ENCODE measurements at regions not wholly inside any gene's neighbourhood (a gene's known extent, or its start where the extent isn't known, plus 50 kb on each side); places are given as distances from the start of the nearest gene placed in this dataset.

DNA sequence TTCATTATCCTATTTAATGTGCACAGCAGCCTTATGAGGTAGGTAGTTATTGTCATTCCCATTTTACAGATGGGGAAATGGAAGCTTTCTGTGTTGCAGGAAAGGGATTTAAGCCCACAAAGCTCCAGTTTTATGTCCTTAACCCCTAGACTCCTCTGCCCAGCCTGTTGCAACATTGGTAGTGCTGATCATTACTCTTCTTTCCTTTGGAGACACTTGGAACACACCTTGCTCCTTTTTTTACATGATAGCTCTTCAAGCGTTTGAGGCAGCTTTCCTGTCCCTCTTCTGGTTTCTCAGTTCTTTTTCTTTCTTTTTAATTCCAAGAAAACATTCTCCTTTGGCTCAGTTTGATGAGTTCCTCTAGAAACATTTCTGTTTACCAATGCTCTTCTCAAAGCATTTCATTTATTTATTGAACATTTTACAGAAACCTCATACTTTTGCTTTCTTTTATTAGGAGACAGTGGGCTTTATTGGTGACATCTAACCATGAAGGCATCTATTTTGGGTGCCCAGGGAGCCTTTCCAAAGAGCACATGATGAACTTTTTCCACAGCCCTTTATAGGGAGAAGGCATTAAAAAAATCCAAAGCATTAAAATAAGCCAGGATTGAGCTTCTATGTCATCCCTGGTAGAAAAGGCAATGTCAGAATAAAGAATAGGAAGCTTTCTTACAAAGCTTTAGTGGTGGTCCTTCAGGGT, 218.0 kb downstream of the TMEM38B start:
- in situ Hi-C loops (cut with HindIII; ENCODE audit: low sequenced_read_pairs) = no loop called here

DNA sequence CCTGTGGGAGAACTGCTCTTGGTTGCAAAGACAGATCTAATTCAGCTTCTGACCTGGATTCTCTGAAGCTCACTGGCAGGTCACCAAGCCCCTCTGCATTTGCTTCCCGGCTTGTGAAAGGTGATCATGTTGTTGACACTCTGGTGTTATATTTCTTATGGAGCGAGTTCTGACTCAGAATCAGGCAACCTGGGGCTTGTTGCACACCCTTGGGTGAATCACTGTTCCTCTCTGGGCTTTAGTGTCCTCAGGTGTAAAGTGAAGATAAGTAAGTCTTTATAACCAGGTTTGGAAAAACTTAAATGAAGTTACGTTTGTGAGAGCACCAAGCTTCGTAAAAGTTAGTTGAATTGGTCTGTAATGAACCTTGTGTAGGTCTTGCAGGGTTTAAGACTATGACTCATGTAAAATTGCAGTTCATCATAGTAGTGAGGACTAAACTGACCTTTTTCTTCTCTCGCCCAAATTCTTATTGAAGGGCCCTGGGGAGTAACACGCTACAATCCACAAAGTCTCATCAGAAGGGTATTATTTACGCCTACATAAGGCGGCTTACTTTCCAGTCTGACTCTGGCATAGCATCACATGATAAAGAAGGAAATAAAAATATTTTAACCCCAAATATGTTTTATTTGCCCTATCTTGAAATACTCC, 218.6 kb downstream of the TMEM38B start:
- in situ Hi-C loops (cut with HindIII; ENCODE audit: low sequenced_read_pairs) = no loop called here

DNA sequence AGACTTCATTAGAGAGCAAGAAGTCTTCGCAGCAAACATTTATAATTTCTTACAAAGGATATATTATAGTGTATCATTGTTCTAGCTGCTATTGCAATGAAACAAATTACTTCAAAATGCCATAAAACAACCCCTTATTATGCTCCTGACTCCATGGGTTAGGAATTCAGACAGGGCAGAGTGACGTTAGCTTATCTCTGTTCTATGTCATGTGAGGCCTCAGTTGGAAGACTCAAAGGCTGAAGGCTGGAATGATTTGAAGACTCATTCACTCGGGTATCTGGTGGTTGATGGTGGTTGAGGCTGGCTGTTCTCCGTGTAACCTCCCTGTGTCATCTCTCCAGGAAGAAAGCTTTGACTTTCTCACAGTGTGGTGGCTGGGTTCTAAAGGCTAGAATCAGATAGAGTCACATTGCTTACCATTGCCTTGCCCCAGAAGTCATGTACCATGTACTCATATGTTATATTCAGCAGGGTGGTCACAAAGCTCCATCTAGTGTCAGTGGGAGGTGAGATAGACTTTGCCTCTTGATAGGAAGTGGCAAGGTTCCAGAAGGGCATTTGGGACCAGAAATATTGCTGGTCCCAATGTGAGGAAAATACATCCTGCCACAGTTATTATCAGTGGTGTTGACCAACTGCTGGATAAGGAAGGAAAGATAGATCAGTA, 226.9 kb downstream of the TMEM38B start:
- in situ Hi-C loops (cut with HindIII; ENCODE audit: low sequenced_read_pairs) = no loop called here

DNA sequence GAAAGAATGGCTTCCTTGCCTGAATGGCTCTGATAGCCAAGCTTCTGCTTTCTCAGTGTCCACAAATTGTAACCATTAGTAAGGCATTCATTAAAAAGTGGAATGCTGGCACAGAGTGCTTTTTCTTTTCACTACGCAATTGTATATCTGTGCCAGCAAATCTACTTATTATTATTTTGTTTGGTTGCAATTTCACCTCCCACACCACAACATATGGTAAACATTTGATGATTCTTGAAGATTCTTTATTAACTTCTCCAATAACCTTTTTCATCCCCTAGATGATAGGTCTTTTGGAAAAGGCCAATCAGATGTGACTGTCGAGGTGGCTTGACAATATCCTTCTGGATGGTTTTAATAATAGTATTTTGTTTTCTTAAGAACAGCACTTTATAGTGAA, 234.1 kb downstream of the TMEM38B start:
- in situ Hi-C loops (cut with HindIII; ENCODE audit: low sequenced_read_pairs) = no loop called here

DNA sequence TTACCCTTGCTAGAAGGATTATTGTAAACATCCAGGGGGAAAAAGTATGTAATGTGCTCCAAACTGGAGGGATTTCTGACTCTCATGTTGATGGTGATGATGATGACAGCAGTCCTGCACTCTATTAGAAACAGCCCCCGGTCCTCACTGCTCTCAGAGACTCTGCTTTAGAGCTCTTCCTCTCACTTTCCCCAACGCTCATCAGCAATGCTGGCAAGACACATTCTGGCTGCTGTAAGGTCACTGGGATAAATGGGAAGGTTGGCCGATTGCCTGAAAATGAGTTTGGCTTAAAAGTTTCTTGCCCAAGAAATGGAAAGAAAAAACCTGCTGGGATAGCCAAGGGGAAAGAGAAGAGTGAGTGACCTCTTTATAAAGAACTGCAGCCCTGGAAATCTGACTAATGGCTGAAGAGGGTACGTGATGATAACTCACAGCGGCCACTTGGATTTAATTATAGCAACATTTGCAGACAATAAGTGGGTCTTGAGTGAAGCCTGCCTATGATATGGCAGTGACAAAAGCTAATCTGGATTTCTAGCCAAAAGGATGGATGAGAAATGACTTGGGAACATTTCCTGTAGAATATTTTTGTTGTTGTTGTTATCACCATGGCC, 235.8 kb downstream of the TMEM38B start:
- in situ Hi-C loops (cut with HindIII; ENCODE audit: low sequenced_read_pairs) = no loop called here

DNA sequence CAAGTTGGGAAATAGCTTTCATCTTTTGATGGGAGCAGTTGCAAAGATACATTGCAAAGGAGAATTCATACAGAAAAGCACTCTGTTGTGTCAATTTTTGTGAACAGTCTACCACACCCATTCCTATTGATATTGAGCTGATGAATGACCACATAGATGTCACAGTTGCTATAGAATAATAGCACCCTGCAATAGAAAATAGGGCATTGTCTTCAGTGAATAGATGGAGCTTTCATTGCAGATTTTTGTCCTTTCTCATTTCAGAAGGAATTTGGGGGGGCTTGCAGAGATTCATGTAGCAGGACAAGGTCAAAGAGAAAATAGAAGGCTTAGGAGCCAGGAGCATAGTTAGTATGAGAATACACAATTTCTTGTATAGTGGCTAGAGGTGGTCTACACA, 237.9 kb downstream of the TMEM38B start:
- in situ Hi-C loops (cut with HindIII; ENCODE audit: low sequenced_read_pairs) = no loop called here

DNA sequence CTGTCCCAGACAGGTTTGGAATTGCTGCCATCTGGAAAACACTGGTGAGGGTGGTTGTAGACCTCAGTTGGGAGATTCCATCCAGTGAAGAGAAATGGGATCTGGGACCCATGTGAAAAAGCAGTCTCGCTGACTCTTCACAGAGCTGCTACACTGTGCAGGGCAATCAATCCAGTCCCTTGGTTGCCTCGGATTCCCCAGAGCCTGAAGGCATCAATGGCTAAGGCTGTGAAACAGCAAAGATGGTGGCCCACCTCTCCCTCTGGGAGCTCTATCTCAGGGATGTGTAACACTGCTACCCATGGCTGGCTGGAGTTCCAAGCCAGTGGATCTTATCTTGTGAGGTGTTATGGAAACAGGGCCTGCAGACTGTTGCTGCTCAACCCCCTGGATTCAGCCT, 256.1 kb downstream of the TMEM38B start:
- in situ Hi-C loops (cut with HindIII; ENCODE audit: low sequenced_read_pairs) = no loop called here

DNA sequence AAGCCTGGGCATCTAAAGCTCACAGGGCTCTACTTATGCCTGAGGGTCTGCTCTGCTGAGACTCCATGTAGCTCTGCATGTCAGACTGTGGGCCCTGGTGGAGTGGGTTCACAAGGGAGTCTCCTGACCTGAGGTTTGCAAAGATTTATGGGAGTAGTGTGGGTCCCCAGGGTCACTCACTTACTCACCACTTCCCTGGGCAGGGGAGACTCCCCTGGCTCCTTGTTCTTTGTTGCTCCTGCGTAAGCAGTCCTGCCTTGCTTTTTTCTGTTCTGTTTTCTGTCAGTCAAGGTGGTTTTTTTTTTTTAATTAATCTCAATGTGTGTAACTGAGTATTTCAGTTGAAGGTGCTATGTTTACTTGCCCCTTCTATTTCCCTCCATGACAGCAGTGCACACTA, 256.6 kb downstream of the TMEM38B start:
- in situ Hi-C loops (cut with HindIII; ENCODE audit: low sequenced_read_pairs) = no loop called here

DNA sequence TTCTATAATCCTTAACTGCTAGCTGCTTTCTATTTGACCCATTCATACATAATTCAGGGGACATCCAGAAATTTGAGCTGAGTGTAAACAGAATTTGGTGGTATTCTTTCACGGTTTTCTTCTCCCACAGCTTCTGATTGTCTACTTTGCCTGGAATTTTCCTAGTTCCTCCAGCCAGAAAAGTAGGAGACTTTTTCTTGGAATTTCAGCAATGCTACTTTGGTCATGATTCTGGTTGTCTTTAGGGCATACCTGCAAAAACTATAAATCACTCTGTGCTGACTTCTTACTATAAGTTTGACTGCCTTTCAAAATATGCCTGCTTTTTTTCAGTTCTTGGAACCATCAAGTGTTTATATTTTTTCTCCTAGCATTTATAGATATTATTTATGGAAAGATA, 260.2 kb downstream of the TMEM38B start:
- in situ Hi-C loops (cut with HindIII; ENCODE audit: low sequenced_read_pairs) = no loop called here

DNA sequence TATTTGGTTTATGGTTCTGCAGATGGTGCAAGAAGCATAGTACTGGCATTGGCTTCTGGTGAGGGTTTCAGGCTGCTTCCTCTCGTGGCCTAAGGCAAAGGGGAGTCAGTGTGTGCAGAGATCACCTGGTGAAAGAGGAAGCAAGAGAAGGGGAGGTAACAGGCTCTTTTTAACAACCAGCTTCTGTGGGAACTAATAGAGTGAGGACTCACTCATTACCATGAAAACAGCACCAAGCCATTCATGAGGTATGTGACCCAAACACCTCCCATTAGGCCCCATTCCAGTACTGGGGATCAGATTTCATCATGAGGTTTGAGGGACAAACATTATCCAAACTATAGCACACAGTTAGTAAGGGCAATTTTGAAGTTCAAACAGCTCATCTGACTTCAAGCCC, 263.5 kb downstream of the TMEM38B start:
- in situ Hi-C loops (cut with HindIII; ENCODE audit: low sequenced_read_pairs) = no loop called here

DNA sequence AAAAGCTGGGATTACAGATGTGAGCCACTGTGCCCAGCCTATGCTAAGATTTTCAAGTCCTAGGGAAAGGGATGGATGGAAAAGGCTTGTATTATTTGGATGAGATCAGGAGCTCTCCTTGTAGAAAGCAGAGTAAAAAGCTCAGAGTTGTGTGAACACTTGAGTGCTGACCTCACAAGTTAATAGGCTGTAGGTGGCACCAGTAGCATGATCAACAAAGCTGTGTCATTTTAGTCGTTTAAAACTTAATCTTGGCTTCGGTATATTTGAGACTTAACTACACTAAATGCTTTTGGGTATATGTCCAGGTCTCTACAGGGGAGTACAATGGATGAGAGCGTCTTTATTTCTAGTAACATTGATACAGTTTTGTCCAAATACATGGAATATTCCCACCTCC, 264.2 kb downstream of the TMEM38B start:
- in situ Hi-C loops (cut with HindIII; ENCODE audit: low sequenced_read_pairs) = no loop called here

DNA sequence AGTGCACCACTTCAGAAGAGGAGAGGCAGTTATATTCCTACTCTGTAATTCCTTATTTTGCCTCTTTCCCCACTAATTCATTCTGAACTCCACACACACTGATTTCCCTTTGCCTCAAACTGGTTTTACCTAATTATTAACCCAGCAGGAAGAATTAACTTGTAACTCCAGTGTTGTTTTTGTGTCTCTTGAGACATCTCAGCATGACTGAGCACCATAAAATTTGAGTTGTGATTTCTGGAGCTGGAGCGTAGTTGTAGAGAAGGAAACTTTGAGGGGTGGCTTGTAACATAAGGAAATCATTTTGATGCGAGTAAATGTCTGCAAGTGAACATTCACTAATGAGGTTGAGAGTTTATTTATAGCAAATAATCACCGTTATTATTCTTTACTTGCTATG, 265.2 kb downstream of the TMEM38B start:
- in situ Hi-C loops (cut with HindIII; ENCODE audit: low sequenced_read_pairs) = no loop called here

DNA sequence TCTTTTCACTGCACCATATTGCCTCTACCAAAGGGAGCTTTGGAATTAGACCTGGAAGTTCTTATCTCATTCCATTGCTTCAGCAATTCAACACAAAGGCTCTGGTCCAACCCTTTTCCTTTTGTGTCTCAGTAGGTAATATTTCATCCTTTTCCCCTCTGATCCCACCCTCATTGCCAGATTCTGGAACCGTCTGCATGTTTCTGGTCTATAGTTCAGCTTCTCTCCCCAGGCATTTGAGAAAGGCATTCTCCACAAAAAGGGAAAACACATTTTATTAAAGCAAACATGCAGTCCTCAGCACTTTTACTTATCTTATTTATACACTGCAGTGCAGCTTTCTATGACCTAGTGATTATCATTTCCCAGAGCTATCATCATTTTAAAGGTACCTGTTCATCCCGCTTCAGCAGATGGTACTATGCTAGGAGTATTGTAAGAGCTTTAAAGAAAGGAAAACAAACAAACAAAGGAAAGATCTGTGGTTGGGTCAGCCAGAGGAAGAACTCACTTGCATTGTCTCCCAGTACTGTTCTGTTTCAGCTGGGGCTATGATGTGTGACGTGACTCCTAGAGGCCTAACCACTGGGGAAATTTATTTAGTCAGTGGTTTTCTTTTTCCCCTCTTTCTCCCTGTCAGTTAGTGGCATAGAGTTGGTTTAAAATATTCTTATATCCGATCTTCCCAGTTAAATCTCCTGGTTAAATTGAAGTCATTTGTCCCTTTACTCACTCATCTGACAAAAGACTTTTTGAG, 269.2 kb downstream of the TMEM38B start:
- in situ Hi-C loops (cut with HindIII; ENCODE audit: low sequenced_read_pairs) = no loop called here

DNA sequence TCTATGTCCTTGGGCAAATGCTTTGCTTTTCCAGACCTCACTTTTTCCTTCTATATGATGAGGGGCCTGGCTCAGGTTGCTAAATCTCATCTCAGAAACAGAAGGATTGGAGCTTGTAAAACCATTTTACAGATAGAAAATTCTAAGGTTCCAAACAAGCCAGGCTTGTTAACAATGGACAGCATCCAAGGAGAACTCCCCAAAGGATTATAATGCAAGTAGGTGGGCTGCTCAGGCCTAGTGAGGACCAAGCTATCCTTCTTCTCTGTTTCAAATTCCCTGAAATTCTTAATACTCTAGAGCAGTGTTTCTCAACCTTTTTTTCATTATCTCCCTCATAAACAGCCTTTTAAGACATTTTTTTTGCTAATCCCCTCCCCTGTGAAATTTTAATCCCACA, 269.8 kb downstream of the TMEM38B start:
- in situ Hi-C loops (cut with HindIII; ENCODE audit: low sequenced_read_pairs) = no loop called here

DNA sequence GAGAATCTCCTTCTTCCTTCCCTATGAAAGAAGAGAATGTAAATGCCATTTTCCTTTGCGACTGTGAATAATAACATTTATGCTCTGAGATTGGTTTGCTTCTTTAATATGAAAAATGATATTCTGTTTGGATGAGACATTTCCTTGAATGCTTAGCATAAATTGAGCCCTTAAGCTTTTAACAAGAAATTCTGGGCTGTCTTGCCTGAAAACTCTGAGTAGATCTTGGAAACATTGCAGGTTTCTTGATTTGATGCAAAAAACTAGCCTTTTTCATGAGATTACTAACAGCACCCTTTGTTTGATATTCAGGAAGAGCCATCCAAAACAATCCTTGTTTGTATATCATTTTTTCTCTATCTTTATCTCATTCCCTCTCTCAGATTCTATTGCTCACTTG, 272.5 kb downstream of the TMEM38B start:
- in situ Hi-C loops (cut with HindIII; ENCODE audit: low sequenced_read_pairs) = no loop called here

DNA sequence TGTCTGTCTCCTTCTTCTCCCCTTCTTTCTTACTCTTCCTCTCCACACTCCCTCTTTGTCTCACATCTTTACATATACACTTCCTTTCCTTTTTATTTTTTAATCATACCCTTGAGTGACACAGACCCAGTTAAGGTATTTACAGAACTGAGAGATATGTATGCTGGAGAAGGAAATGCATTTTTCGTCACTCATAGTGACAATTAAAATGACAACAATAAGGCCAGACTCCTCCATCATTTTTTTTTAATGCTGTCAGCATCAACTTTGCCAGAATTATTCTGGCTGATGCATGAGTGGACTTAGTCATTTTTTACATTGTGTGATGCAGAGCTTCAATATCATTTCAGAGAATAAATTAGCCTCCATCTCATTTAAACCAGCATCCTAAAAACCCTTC, 272.9 kb downstream of the TMEM38B start:
- in situ Hi-C loops (cut with HindIII; ENCODE audit: low sequenced_read_pairs) = no loop called here

DNA sequence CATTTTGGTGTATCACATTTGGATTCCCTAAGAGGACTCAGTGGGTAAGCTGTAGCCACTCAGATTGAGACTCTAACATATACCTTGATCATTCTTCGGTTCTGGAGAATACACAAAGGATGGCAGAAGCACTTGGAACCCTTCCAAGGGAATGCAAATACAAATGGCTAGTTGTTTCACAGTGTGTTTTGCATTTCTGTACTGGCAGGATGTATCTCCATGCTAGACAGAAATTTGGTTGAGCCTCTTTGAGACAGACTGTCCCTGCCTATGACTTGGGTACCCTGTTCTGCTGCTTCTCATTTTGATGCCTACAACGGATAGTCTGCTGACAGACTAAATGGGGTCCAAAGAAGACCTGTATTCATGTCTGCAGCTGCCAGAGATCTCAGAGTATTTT, 273.5 kb downstream of the TMEM38B start:
- in situ Hi-C loops (cut with HindIII; ENCODE audit: low sequenced_read_pairs) = no loop called here

DNA sequence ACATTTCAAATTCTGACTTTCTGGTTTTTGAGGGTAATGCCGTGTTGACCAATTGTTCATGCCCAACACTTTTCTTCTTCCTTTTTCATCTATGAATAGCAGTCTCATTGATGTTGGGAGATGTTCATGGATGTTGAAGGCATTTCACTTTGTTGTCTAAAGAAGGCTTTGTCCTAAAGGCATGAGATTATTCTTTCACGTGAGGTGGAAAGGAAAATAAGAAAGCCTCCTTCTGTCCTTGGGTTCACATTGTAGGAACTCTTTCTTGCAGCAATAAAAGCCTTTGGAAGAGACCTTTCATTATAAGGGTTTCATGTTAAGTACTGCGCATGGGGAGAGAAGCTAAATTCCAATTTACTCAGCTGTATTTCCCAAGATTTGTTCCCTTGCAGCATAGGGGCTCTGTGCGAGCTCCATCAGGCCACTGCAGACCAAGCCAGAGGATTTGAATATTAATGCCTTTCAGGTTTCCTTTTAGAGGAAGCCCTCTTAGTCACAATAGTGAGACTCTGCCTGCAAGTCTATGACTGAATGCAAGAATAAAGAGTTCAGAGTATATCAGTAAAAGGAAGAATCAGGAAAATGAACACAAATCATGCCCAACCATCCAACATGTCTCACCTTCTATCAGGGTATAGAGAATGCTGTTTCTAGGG, 274.6 kb downstream of the TMEM38B start:
- in situ Hi-C loops (cut with HindIII; ENCODE audit: low sequenced_read_pairs) = no loop called here

DNA sequence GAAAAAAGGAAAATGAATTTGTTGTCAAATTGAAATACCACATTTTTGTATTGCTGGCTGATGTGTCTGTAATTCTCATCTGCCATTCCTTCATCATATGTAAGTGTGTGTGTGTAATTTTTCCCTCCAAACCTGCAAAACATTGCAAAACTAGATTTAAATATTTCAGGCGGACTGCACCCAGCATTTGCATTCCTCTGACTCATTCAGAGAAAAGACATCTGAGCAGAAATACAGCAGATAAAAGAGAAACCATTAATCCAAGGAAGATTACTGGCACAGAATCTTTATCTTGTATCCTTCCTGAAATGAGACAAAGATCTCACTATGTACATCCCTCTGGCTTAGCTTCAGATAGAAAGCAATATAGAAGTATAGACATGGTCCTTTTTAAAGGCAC, 275.3 kb downstream of the TMEM38B start:
- in situ Hi-C loops (cut with HindIII; ENCODE audit: low sequenced_read_pairs) = no loop called here

DNA sequence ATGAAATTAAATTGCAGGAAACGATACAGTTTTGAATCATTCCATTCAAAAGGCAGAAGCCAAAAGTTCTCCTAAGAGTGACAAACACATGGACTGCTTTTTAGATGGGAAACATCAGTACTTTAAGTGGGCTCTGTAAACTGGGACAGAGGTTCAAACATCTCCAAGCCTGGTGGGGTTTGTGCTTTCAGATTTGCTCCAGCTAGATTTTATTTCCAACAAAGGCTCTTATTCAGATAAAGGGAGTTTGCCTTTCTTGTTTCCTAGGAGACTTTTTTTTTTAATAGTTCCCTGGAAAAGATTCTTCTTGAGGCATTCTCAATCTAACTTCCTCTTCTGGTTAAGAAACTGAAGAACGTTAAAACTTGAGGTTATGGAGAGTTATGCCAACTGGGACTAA, 277.6 kb downstream of the TMEM38B start:
- in situ Hi-C loops (cut with HindIII; ENCODE audit: low sequenced_read_pairs) = no loop called here
